Type B pancreatic cell (in vitro differentiated cells): ENCODE measurements at regions not wholly inside any gene's neighbourhood (a gene's known extent, or its start where the extent isn't known, plus 50 kb on each side); places are given as distances from the start of the nearest gene placed in this dataset.

Source experiments
- DNase-seq: peaks from one replicate; pipeline ENCODE4 v3.0.0; 2021; ENCODE audit warnings: mixed read lengths; ENCODE audit not compliant: unreplicated experiment; ENCODE audit errors: extremely low spot score
- H3K27ac Mint-ChIP-seq: 2 replicates; pipeline ENCODE4 v1.8.0; 2021; ENCODE audit warnings: mild to moderate bottlenecking, mixed read lengths
- H3K27me3 Mint-ChIP-seq: 2 replicates; pipeline ENCODE4 v1.8.0; 2021; ENCODE audit warnings: mixed read lengths
- H3K36me3 Mint-ChIP-seq: 2 replicates; pipeline ENCODE4 v1.8.0; 2021; ENCODE audit warnings: mixed read lengths
- H3K4me1 Mint-ChIP-seq: one replicate; pipeline ENCODE4 v1.8.0; 2021; ENCODE audit warnings: mixed read lengths; ENCODE audit not compliant: unreplicated experiment
- H3K4me3 Mint-ChIP-seq: 2 replicates; pipeline ENCODE4 v1.8.0; 2021; ENCODE audit warnings: mild to moderate bottlenecking, mixed read lengths
- H3K9me3 Mint-ChIP-seq: 2 replicates; pipeline ENCODE4 v1.8.0; 2021; ENCODE audit warnings: mixed read lengths
- TF ChIP-seq, protein P1 (sequence below): fragments of 200-600 bp; sonication (generic); conservative IDR thresholded peaks from 2 replicates; pipeline ENCODE4 v1.5.0; 2021; ENCODE audit warnings: antibody characterized with exemption, mild to moderate bottlenecking

GRCh38 chr4:133596459-133596858, 447.4 kb downstream of the PCDH10 start:
- Mint-ChIP-seq H3K36me3 (no peaks in the 10 kb centered on the region), H3K9me3 (peaks cover 2% of the 10 kb centered on the region), H3K27me3 (no peaks in the 10 kb centered on the region), H3K4me1 (no peaks in the 10 kb centered on the region), H3K4me3 (no peak overlapping the region), H3K27ac (no peak overlapping the region)
- no peak for DNase-seq
- TF ChIP-seq, protein P1, sequence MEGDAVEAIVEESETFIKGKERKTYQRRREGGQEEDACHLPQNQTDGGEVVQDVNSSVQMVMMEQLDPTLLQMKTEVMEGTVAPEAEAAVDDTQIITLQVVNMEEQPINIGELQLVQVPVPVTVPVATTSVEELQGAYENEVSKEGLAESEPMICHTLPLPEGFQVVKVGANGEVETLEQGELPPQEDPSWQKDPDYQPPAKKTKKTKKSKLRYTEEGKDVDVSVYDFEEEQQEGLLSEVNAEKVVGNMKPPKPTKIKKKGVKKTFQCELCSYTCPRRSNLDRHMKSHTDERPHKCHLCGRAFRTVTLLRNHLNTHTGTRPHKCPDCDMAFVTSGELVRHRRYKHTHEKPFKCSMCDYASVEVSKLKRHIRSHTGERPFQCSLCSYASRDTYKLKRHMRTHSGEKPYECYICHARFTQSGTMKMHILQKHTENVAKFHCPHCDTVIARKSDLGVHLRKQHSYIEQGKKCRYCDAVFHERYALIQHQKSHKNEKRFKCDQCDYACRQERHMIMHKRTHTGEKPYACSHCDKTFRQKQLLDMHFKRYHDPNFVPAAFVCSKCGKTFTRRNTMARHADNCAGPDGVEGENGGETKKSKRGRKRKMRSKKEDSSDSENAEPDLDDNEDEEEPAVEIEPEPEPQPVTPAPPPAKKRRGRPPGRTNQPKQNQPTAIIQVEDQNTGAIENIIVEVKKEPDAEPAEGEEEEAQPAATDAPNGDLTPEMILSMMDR, result no peak

DNA sequence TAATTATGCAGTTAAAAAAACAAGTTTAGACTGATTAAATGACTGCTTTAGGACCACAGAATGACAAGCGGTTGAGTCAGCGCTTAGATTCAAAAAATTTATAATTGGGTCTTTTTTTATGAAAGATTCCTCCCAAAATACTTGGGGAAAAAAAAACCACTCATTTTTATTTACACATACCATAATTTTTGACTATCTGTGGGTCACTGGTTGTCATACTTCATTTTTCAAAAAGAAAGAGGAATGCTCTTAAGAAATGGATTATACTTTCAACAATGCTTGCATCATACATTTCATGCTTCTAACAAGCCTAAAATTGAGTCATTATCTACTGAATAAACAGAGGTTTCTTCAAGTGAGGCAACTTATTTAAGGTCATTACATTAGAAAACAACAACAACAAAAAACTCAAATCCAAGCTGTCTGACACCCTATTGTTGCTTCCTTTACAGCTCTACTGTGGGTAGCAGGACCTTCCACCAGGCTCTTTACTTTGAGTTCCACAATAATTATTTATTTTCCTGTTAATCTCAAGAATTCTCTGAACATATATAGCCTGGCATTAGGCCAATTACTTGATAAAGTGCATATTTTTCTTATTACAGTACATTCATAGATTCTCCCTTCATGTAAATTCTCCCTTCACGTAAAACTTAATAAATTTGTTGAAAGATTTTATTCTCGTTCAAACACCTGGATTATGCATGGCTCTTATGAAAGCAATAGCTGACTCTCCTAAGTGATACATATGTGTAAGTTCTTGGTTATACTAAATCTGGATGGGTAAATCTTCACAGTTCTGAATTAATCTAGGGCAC, 445.5 kb downstream of the PCDH10 start:
- TF ChIP-seq, protein P1, result no peak
- Mint-ChIP-seq H3K4me3 (no peak overlapping the region), H3K4me1 (no peaks in the 10 kb centered on the region), H3K36me3 (no peaks in the 10 kb centered on the region), H3K9me3 (peaks cover 5% of the 10 kb centered on the region), H3K27me3 (no peaks in the 10 kb centered on the region), H3K27ac (no peak overlapping the region)
- DNase-seq, result no peak

DNA sequence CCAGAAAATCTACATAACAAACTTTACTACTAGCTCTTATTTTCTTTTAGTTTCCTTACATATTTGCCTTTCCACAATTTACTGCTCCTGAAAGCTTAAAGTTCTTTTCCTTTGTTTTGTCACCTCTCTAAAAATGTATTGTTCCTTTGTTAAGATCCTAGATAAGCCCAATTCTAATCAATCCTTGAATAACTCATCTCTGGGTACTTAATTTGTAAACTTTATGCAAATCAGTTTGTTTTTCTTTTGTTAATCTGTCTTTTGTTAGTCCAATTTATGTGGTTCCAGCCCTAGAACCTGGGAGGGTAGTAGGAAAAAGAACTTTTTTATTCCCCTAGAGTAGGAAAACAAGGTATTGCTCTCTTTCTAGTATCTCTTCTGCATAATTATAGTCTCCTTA, 444.7 kb downstream of the PCDH10 start:
- no peak for DNase-seq
- Mint-ChIP-seq H3K4me3 (no peak overlapping the region), H3K36me3 (no peaks in the 10 kb centered on the region), H3K27ac (no peak overlapping the region), H3K27me3 (no peaks in the 10 kb centered on the region), H3K4me1 (no peaks in the 10 kb centered on the region), H3K9me3 (peaks cover 5% of the 10 kb centered on the region)
- TF ChIP-seq, protein P1, result no peak

DNA sequence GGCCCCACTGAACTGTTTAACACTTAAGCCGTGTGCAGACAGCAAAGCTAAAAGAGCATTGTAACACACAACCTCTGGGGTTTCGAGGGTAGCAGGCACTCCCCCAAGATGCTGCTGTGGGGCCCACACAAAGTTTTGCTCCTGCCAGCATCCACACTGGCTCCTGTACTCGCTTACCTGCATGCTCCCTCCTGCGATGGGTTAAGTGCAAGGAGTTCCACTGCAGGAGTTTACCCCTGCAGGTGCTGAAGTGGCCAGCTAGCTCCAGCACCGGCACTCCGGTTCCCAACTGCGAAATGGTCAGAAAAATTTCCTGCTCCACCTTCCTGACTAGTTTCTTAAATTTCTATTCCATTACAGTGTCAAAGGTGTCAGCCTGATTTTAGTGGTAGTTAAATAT, 443.5 kb downstream of the PCDH10 start:
- Mint-ChIP-seq H3K9me3 (peaks cover 5% of the 10 kb centered on the region), H3K36me3 (no peaks in the 10 kb centered on the region), H3K4me3 (no peak overlapping the region), H3K27ac (no peak overlapping the region), H3K4me1 (no peaks in the 10 kb centered on the region), H3K27me3 (no peaks in the 10 kb centered on the region)
- TF ChIP-seq, protein P1, result no peak
- DNase-seq, result no peak

- H3K36me3 Mint-ChIP-seq, result no peaks in the 10 kb centered on the region
- no peaks in the 10 kb centered on the region for H3K27me3 Mint-ChIP-seq
- H3K9me3 Mint-ChIP-seq, result peaks cover 5% of the 10 kb centered on the region
- no peak overlapping the region for H3K4me3 Mint-ChIP-seq
- DNase-seq, result no peak
- H3K27ac Mint-ChIP-seq, result no peak overlapping the region
- H3K4me1 Mint-ChIP-seq, result no peaks in the 10 kb centered on the region
- TF ChIP-seq, protein P1, result no peak
These were observed 443.0 kb downstream of the PCDH10 start for GRCh38 chr4:133592106-133592505.
